Tibial artery (tissue), 4 donors: ENCODE measurements at regions not wholly inside any gene's neighbourhood (a gene's known extent, or its start where the extent isn't known, plus 50 kb on each side); places are given as distances from the start of the nearest gene placed in this dataset.
"Not testable (repeated sequence)": the region's sequence is repeated elsewhere in the genome, so short reads cannot be mapped to it uniquely, and the experiment has no call there.

Experiments used
- DNase-seq, 2 donors: peaks; one replicate each; pipeline ENCODE4 v3.0.0-alpha.2; 2019
- H3K27ac ChIP-seq, 2 donors: fragments of 200-600 bp; sonication (generic) in 1 of 2; 1 replicate in 1 of 2; 2 replicates in 1 of 2; pipeline ENCODE4 v1.5.1; 2018 to 2019; ENCODE audit warnings: mild to moderate bottlenecking in 1 of 2
- H3K27me3 ChIP-seq, 2 donors: fragments of 200-600 bp; sonication (generic) in 1 of 2; one replicate each; pipeline versions ENCODE4 v1.5.1 to v1.6.0; 2016 to 2019
- H3K36me3 ChIP-seq, 3 donors: fragments of 200-600 bp; sonication (generic) in 2 of 3; one replicate each; pipeline ENCODE4 v1.5.1; 2016 to 2019; ENCODE audit warnings: mild to moderate bottlenecking in 2 of 3
- H3K4me1 ChIP-seq, 4 donors: fragments of 200-600 bp; sonication (generic) in 2 of 4; 1 replicate in 3 of 4; 2 replicates in 1 of 4; pipeline ENCODE4 v1.5.1; 2016 to 2019
- H3K4me3 ChIP-seq, 2 donors: fragments of 200-600 bp; sonication (generic) in 1 of 2; 1 replicate in 1 of 2; 2 replicates in 1 of 2; pipeline ENCODE4 v1.5.1; 2018 to 2019; ENCODE audit warnings: mild to moderate bottlenecking in 2 of 2
- H3K9me3 ChIP-seq, 3 donors: fragments of 200-600 bp; sonication (generic) in 1 of 3; one replicate each; pipeline ENCODE4 v1.5.1; 2016 to 2019
- intact Hi-C: fragments of 100-400 bp; cut with DNase I; formaldehyde crosslinking; loops from one replicate; pipeline ENCODE4 v1.15.0; 2023; ENCODE audit warnings: low total_unique reads
- TF ChIP-seq, protein P1 (sequence below), 2 experiments: fragments of 200-600 bp in 1 of 2; fragments of 450-650 bp in 1 of 2; IDR thresholded peaks; one replicate each; pipeline ENCODE4 v1.5.1; 2017 to 2019; ENCODE audit warnings: antibody characterized with exemption in 2 of 2, mild to moderate bottlenecking in 1 of 2, moderate library complexity in 1 of 2

DNA sequence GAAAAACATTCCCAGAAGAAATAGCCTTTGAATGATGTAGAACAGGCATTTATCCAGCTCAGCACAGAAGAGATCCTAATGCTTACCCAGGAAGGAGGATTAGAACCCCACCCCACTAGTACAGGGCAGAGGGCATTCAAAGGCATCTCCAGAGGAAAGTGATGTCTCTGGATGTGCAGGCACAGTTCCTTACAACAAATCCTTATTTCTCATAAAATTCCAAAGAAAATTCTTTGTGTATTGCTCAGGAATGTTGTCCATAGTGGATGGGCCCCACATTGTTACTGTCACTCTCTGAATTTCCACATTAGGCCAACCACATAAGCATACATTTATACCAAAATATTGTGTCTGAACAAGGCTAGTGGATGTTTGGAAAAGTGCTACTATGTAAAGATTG lies 243.0 kb downstream of the ADRA2A start:
- TF ChIP-seq, protein P1, sequence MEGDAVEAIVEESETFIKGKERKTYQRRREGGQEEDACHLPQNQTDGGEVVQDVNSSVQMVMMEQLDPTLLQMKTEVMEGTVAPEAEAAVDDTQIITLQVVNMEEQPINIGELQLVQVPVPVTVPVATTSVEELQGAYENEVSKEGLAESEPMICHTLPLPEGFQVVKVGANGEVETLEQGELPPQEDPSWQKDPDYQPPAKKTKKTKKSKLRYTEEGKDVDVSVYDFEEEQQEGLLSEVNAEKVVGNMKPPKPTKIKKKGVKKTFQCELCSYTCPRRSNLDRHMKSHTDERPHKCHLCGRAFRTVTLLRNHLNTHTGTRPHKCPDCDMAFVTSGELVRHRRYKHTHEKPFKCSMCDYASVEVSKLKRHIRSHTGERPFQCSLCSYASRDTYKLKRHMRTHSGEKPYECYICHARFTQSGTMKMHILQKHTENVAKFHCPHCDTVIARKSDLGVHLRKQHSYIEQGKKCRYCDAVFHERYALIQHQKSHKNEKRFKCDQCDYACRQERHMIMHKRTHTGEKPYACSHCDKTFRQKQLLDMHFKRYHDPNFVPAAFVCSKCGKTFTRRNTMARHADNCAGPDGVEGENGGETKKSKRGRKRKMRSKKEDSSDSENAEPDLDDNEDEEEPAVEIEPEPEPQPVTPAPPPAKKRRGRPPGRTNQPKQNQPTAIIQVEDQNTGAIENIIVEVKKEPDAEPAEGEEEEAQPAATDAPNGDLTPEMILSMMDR (IDR thresholded peaks at IDR 0.05) = no peak
- DNase-seq = no peak
- Histone ChIP-seq H3K4me1 (no peaks in the 10 kb centered on the region), H3K36me3 (no peaks in the 10 kb centered on the region), H3K27me3 (no peaks in the 10 kb centered on the region), H3K27ac (no peak overlapping the region), H3K4me3 (no peak overlapping the region), H3K9me3 (no peaks in the 10 kb centered on the region)
- intact Hi-C loops = no loop called here

DNA sequence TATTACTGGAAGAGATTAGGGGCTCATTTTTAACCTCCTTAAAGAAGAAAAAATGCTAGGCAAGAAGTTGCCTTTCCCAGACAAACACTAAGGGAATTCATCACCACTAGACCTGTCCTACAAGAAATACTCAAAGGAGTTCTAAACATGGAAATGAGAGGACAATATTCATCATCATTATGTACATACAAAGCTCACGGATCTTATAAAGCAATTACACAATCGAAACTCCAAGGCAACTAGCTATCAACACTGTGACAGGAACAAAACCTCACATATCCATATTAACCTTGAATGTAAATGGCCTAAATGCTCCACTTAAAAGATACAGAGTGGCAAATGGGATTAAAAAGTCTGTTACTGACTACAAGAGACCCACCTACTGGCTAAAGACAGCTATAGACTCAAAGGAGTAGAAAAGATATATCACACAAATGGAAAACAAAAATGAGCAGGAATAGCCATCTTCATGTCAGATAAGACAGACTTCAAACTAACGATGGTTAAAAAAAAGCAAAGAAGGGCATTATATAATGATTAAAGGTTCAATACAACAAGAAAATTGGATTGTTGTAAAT lies 246.6 kb downstream of the ADRA2A start:
- Histone ChIP-seq H3K36me3 (no peaks in the 10 kb centered on the region), H3K27me3 (no peaks in the 10 kb centered on the region), H3K27ac (no peak overlapping the region), H3K9me3 (no peaks in the 10 kb centered on the region), H3K4me3 (no peak overlapping the region), H3K4me1 (no peaks in the 10 kb centered on the region)
- DNase-seq = no peak
- intact Hi-C loops = no loop called here
- TF ChIP-seq, protein P1 (IDR thresholded peaks at IDR 0.05) = no peak

DNA sequence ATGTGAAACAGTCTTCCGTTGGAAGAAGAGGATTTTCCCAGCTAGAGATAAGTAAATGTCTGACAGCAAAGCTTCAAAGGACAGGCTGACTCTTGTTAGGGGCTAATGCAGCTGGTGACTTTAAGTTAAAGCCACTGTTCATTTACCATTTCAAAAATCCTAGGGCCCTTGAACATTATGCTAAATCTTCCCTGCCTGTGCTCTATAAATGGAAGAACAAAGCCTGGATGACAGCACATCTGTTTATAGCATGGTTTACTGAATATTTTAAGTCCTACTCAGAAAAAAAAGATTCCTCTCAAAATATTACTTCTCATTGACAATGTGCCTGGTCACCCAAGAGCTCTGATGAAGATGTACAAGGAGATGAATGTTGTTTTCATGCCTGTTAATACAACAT lies 255.3 kb downstream of the ADRA2A start:
- H3K27me3 ChIP-seq, intact Hi-C loops, H3K36me3 ChIP-seq, H3K27ac ChIP-seq, H3K4me3 ChIP-seq, H3K4me1 ChIP-seq, DNase-seq, H3K9me3 ChIP-seq: not testable (repeated sequence)

- Histone ChIP-seq H3K4me3 (no peak overlapping the region), H3K9me3 (peaks cover 0 to 2% (median 0%) of the 10 kb centered on the region in 3 donors), H3K36me3 (no peaks in the 10 kb centered on the region), H3K27ac (no peak overlapping the region), H3K27me3 (no peaks in the 10 kb centered on the region), H3K4me1 (no peaks in the 10 kb centered on the region)
- intact Hi-C loops = no loop called here
- DNase-seq = no peak
- TF ChIP-seq, protein P1 (IDR thresholded peaks at IDR 0.05) = no peak
Measured at GRCh38 chr10:111335826-111336225, 259.0 kb downstream of the ADRA2A start.

- Histone ChIP-seq H3K27ac (no peak overlapping the region), H3K4me1 (no peaks in the 10 kb centered on the region), H3K27me3 (no peaks in the 10 kb centered on the region), H3K4me3 (no peak overlapping the region), H3K9me3 (peaks cover 0 to 5% (median 3%) of the 10 kb centered on the region in 3 donors), H3K36me3 (no peaks in the 10 kb centered on the region)
- DNase-seq = no peak
- TF ChIP-seq, protein P1 (IDR thresholded peaks at IDR 0.05) = no peak
- intact Hi-C loops = no loop called here
Measured at GRCh38 chr10:111338035-111338434, 261.2 kb downstream of the ADRA2A start.

DNA sequence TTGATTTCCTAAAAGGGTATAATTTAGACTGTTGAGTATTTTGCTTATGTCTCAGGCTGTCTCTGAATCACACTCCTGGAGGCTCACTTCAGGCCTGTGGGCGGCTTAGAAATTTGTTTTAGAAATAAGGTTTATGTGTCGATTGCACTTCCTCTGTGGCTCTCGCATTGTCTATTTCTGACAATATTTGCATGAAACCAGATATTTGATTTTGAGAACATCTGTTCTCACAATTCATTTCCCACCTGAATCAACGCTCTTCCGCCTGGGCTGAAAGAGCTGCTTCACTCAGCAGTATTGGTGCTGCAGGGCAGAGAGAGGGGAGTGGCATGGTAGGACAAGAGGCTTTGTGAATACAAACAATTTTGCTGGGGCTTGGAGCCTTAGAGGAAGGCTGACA lies 262.0 kb downstream of the ADRA2A start:
- DNase-seq = no peak
- TF ChIP-seq, protein P1 (IDR thresholded peaks at IDR 0.05) = no peak
- no peaks in the 10 kb centered on the region for H3K36me3 ChIP-seq
- H3K4me3 ChIP-seq = no peak overlapping the region
- intact Hi-C loops = no loop called here
- no peaks in the 10 kb centered on the region for H3K4me1 ChIP-seq
- H3K27me3 ChIP-seq = no peaks in the 10 kb centered on the region
- peaks cover 0 to 5% (median 3%) of the 10 kb centered on the region in 3 donors for H3K9me3 ChIP-seq
- no peak overlapping the region for H3K27ac ChIP-seq
